LoVo (cell line): ENCODE measurements at regions not wholly inside any gene's neighbourhood (a gene's known extent, or its start where the extent isn't known, plus 50 kb on each side); places are given as distances from the start of the nearest gene placed in this dataset.

Experiments
- DNase-seq: peaks from one replicate; pipeline ENCODE4 v3.0.0-alpha.2; 2016; ENCODE audit warnings: low spot score

- DNase-seq, result no peak
These were observed 369.8 kb upstream of the ARID1B start for GRCh38 chr6:156407334-156407733.

GRCh38 chr6:156406688-156407087 lies 370.5 kb upstream of the ARID1B start:
- DNase-seq, result no peak

GRCh38 chr6:156406099-156406498 lies 371.1 kb upstream of the ARID1B start:
- DNase-seq, result no peak

- no peak for DNase-seq
These were observed 374.6 kb upstream of the ARID1B start for GRCh38 chr6:156402628-156403027.

GRCh38 chr6:156402227-156402626 lies 375.0 kb upstream of the ARID1B start:
- DNase-seq, result no peak

GRCh38 chr6:156400487-156400886 lies 376.7 kb upstream of the ARID1B start:
- no peak for DNase-seq

GRCh38 chr6:156398966-156399365 lies 378.2 kb upstream of the ARID1B start:
- DNase-seq, result no peak

- no peak for DNase-seq
These were observed 378.8 kb upstream of the ARID1B start for GRCh38 chr6:156398371-156398770.

- DNase-seq, result no peak
These were observed 380.3 kb upstream of the ARID1B start for GRCh38 chr6:156396791-156397418.

GRCh38 chr6:156396068-156396771 lies 381.0 kb upstream of the ARID1B start:
- DNase-seq, result no peak

- no peak for DNase-seq
These were observed 381.9 kb upstream of the ARID1B start for GRCh38 chr6:156395276-156395675.

GRCh38 chr6:156392648-156393047 lies 384.5 kb upstream of the ARID1B start:
- no peak for DNase-seq

- DNase-seq, result no peak
These were observed 385.2 kb upstream of the ARID1B start for GRCh38 chr6:156391977-156392376.

GRCh38 chr6:156391061-156391672 lies 386.0 kb upstream of the ARID1B start:
- DNase-seq, result no peak

- DNase-seq, result no peak
These were observed 386.6 kb upstream of the ARID1B start for GRCh38 chr6:156390621-156391020.

GRCh38 chr6:156389296-156389695 lies 387.9 kb upstream of the ARID1B start:
- no peak for DNase-seq

- DNase-seq, result no peak
These were observed 389.7 kb upstream of the ARID1B start for GRCh38 chr6:156387472-156387871.

- no peak for DNase-seq
These were observed 394.1 kb upstream of the ARID1B start for GRCh38 chr6:156383059-156383458.

GRCh38 chr6:156379392-156380289 lies 397.5 kb upstream of the ARID1B start:
- DNase-seq, result no peak

GRCh38 chr6:156378853-156379252 lies 398.3 kb upstream of the ARID1B start:
- no peak for DNase-seq

GRCh38 chr6:156376091-156376490 lies 401.1 kb upstream of the ARID1B start:
- no peak for DNase-seq

GRCh38 chr6:156359912-156360311 lies 417.3 kb upstream of the ARID1B start:
- DNase-seq, result no peak
